HFF-Myc (cell line): ENCODE measurements at regions not wholly inside any gene's neighbourhood (a gene's known extent, or its start where the extent isn't known, plus 50 kb on each side); places are given as distances from the start of the nearest gene placed in this dataset.

ENCODE experiments used
- DNase-seq: peaks from one replicate; pipeline ENCODE4 v3.0.0-alpha.2; 2011; ENCODE audit warnings: low read depth; ENCODE audit errors: extremely low read depth
- H3K4me3 ChIP-seq: replicated peaks from 2 replicates; pipeline ENCODE4 v1.5.1; 2011; ENCODE audit warnings: low read depth, mild to moderate bottlenecking, control low read depth, low read length
- CTCF ChIP-seq: IDR thresholded peaks from 2 replicates; pipeline ENCODE4 v1.5.1; 2012; ENCODE audit warnings: mild to moderate bottlenecking, low read depth, low read length, control low read depth; ENCODE audit errors: missing control alignments

- no peak for TF ChIP-seq CTCF
- no peak for DNase-seq
- no peak overlapping the region for H3K4me3 ChIP-seq
Observed at GRCh38 chr7:32385316-32385956, 104.7 kb downstream of the LSM5 start.

- no peak for DNase-seq
- no peak overlapping the region for H3K4me3 ChIP-seq
- no peak for TF ChIP-seq CTCF
Observed at GRCh38 chr7:32381024-32381601, 109.1 kb downstream of the LSM5 start.

GRCh38 chr7:32379510-32380112 is 110.6 kb downstream of the LSM5 start:
- TF ChIP-seq CTCF, result no peak
- DNase-seq, result no peak
- no peak overlapping the region for H3K4me3 ChIP-seq

GRCh38 chr7:32378988-32379387 is 111.2 kb downstream of the LSM5 start:
- no peak for DNase-seq
- no peak overlapping the region for H3K4me3 ChIP-seq
- TF ChIP-seq CTCF, result no peak

- H3K4me3 ChIP-seq, result no peak overlapping the region
- DNase-seq, result no peak
- TF ChIP-seq CTCF, result no peak
Observed at GRCh38 chr7:32364581-32364980, 125.6 kb downstream of the LSM5 start.

GRCh38 chr7:32360127-32360526 is 130.1 kb downstream of the LSM5 start:
- no peak for DNase-seq
- TF ChIP-seq CTCF, result no peak
- H3K4me3 ChIP-seq, result no peak overlapping the region
